AG09309 (cell line): ENCODE measurements at regions not wholly inside any gene's neighbourhood (a gene's known extent, or its start where the extent isn't known, plus 50 kb on each side); places are given as distances from the start of the nearest gene placed in this dataset.

Source experiments
- DNase-seq: peaks from one replicate; pipeline ENCODE4 v3.0.0-alpha.2; 2010; ENCODE audit warnings: low read depth
- H3K4me3 ChIP-seq: 2 replicates; pipeline ENCODE4 v1.5.1; 2011; ENCODE audit warnings: mild to moderate bottlenecking, low read depth, low read length, moderate library complexity; ENCODE audit not compliant: control insufficient read depth
- TF ChIP-seq, protein P1 (sequence below): IDR thresholded peaks from 2 replicates; pipeline ENCODE4 v1.5.1; 2011; ENCODE audit warnings: mild to moderate bottlenecking, low read depth, low read length, inconsistent platforms; ENCODE audit not compliant: insufficient read depth, control insufficient read depth; ENCODE audit errors: missing control alignments

DNA sequence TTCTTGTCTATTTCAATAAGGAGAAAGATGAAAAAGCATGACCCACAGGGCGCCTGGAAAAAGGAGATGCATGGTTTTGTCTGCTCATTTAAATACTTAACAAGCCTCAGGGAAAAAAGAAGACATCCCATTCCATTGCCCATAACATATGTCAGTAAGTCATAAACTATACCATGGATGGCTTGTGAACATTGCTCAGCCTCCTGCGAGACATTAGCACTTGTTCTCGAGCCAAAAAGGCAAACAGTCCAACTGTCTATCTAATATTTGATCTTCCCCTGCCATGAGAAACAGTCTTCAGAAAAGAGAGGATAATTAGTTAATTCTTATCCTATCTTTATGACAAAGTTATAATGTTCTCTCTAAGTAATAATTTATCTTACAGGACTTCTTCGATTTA lies 527.4 kb downstream of the HACE1 start:
- TF ChIP-seq, protein P1, sequence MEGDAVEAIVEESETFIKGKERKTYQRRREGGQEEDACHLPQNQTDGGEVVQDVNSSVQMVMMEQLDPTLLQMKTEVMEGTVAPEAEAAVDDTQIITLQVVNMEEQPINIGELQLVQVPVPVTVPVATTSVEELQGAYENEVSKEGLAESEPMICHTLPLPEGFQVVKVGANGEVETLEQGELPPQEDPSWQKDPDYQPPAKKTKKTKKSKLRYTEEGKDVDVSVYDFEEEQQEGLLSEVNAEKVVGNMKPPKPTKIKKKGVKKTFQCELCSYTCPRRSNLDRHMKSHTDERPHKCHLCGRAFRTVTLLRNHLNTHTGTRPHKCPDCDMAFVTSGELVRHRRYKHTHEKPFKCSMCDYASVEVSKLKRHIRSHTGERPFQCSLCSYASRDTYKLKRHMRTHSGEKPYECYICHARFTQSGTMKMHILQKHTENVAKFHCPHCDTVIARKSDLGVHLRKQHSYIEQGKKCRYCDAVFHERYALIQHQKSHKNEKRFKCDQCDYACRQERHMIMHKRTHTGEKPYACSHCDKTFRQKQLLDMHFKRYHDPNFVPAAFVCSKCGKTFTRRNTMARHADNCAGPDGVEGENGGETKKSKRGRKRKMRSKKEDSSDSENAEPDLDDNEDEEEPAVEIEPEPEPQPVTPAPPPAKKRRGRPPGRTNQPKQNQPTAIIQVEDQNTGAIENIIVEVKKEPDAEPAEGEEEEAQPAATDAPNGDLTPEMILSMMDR: no peak
- H3K4me3 ChIP-seq: no peak overlapping the region
- DNase-seq: no peak

GRCh38 chr6:104326173-104327001 lies 533.3 kb downstream of the HACE1 start:
- TF ChIP-seq, protein P1: no peak
- no peak overlapping the region for H3K4me3 ChIP-seq
- DNase-seq: peak; percentile 11

DNA sequence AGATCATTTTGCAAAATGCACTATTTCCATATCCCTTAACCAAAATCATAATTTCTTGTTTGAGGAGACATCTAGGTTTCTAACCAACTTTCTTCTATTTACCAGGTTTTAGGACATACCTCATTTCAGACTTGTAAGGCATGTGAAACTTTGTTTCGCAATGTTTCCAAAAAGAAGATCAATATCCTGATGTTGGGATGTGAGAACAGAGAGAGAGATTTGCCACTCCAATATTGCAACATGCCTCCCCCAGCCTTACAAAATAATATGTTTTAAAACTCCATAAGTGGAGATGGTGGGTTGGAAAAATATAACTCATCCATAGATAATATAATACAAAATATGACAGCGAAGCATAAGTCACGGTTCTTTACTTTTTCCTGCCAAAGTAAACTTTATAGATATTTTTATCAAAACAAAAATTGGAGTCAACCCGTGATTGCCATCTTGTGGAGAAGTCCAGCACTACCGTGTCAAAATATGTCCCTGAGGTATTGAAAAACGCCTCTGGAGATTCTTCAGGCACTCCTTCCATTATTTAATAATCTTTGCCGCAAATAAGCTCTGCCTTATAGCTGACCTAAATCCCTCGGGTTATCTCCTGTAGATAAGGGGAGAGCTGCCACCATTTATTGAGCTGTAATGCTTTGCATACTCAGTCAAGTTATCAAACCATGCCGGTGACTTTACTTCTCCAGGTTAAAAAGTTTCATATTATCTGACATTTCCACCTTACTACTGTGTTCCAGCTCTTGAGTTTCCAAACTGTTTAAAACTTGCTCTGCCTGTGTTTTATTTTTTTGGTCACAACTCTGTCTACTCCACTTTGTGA lies 534.2 kb downstream of the HACE1 start:
- no peak overlapping the region for H3K4me3 ChIP-seq
- TF ChIP-seq, protein P1: peak; percentile 50
- DNase-seq: no peak

DNA sequence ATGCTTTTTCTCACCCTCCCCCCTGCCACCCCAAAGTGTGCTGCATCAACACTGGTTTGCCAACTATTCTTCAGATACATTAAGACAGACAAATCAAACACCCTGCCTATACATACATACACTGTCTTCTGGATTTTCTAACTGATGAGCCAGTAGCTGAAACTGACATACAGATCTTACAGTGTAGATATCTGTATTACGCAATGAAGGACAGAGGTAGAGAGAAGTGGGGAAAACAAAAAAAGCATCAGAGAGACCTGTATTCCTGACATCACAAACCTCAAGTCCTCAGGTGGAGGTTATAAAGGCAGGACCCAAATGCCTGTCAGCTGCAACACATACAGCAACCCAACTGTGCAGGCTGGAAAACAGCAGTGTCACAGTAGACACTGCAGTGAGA lies 535.4 kb downstream of the HACE1 start:
- no peak overlapping the region for H3K4me3 ChIP-seq
- TF ChIP-seq, protein P1: no peak
- no peak for DNase-seq

DNA sequence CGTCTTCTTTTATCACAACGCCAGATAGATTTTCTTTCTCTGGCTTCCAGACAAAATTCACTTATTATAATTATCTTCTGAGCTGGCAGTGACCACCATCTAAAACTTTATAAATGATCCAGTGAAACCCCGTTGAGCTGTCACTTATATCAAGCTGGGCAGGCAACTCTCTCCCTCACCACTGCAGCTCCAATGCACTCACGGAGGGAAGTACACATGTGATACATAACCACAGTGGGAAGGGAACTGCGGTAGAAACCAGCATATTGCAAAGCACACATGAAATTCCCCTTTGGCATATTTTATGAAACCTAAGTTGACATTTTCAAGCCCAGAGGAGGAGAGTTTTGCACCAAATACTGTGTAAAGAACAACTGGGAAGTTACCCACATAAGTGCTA lies 536.9 kb downstream of the HACE1 start:
- DNase-seq: no peak
- H3K4me3 ChIP-seq: no peak overlapping the region

GRCh38 chr6:104321301-104321700 lies 538.4 kb downstream of the HACE1 start:
- TF ChIP-seq, protein P1: no peak
- H3K4me3 ChIP-seq: no peak overlapping the region
- DNase-seq: no peak

More for the DNA sequence above, 536.9 kb downstream of the HACE1 start:
- TF ChIP-seq, protein P1: no peak
